ENCODE measurements at regions not wholly inside any gene's neighbourhood (a gene's known extent, or its start where the extent isn't known, plus 50 kb on each side); places are given as distances from the start of the nearest gene placed in this dataset.

- H4K5ac ChIP-seq (ENCODE audit: insufficient read length, low read depth, low read length): no peak overlapping the region
Measured at GRCh38 chr7:38330039-38330438, 56.6 kb upstream of the TARP start.

More at GRCh38 chr7:38330039-38330438, 56.6 kb upstream of the TARP start:
- Histone ChIP-seq H3K27ac (ENCODE audit: low read depth, low read length) (no peak overlapping the region), H4K20me1 (replicated peaks in 1 of 2; ENCODE audit: control insufficient read depth in 1 of 2, insufficient read depth in 2 of 2, low read length in 2 of 2) (no peaks in the 10 kb centered on the region), H3K4me3 (ENCODE audit: extremely low read depth in 1 of 4, insufficient read depth in 2 of 4, low read depth in 3 of 4, low read length in 4 of 4) (no peak overlapping the region), H2BK15ac (ENCODE audit: low read length) (no peak overlapping the region), H3K9me3 (ENCODE audit: insufficient read depth in 2 of 2, low read depth in 1 of 2, low read length in 1 of 2) (no peaks in the 10 kb centered on the region), H2BK5ac (ENCODE audit: low read depth, low read length) (no peak overlapping the region), H4K8ac (ENCODE audit: extremely low read depth, insufficient read depth, low read length) (no peak overlapping the region), H2AK5ac (ENCODE audit: low read depth, low read length) (no peak overlapping the region), H2BK12ac (ENCODE audit: low read depth, low read length) (no peak overlapping the region), H3K14ac (ENCODE audit: insufficient read length) (no peak overlapping the region), H4K91ac (replicated peaks; ENCODE audit: insufficient read length, low read length) (no peak overlapping the region), H3K79me1 (ENCODE audit: low read depth, low read length) (no peaks in the 10 kb centered on the region), H2BK20ac (ENCODE audit: low read length) (no peak overlapping the region), H3K18ac (ENCODE audit: extremely low read depth, low read length) (no peak overlapping the region), H3K4ac (replicated peaks; ENCODE audit: insufficient read length, low read depth, low read length) (no peak overlapping the region), H3K4me2 (ENCODE audit: insufficient read depth in 1 of 2, low read depth in 2 of 2, low read length in 2 of 2) (no peak overlapping the region), H3K36me3 (ENCODE audit: control insufficient read depth in 2 of 4, insufficient read depth in 4 of 4, low read length in 3 of 4) (no peaks in the 10 kb centered on the region), H2AFZ (ENCODE audit: low read length) (no peak overlapping the region), H3K9ac (replicated peaks in 1 of 4; ENCODE audit: extremely low read depth in 1 of 4, low read depth in 3 of 4, low read length in 3 of 4) (no peak overlapping the region), H3K23ac (ENCODE audit: insufficient read length) (no peak overlapping the region), H2BK120ac (replicated peaks; ENCODE audit: low read depth, low read length) (no peak overlapping the region), H3K23me2 (ENCODE audit: low read depth, low read length) (no peaks in the 10 kb centered on the region), H3K56ac (replicated peaks; ENCODE audit: insufficient read length, low read depth, low read length) (no peak overlapping the region), H3K27me3 (replicated peaks in 1 of 4; ENCODE audit: control insufficient read depth in 3 of 4, extremely low read depth in 1 of 4, insufficient read depth in 3 of 4, low read length in 3 of 4) (no peaks in the 10 kb centered on the region), H3K4me1 (replicated peaks in 1 of 4; ENCODE audit: control insufficient read depth in 3 of 4, insufficient read depth in 4 of 4, low read length in 3 of 4) (peaks cover 0 to 15% (median 7%) of the 10 kb centered on the region in 4 experiments; a peak in 4 of 7 replicates), H3K79me2 (ENCODE audit: control insufficient read depth in 1 of 2, insufficient read depth in 2 of 2, low read length in 2 of 2) (no peaks in the 10 kb centered on the region)
- 89% methylated on average over 2 of the region's 2 CpGs; no CpG with 5 or more reads in 1 of the 2 experiments for WGBS, 2 experiments (ENCODE audit: extremely low coverage in 1 of 2, insufficient coverage in 1 of 2, insufficient read length in 1 of 2, insufficient replicate concordance in 2 of 2, low coverage in 1 of 2, low lambda C conversion rate in 2 of 2, missing lambda C conversion rate in 1 of 2)
- ChIA-PET POLR2A (ENCODE audit: partially characterized antibody) (no interaction called here), CTCF (ENCODE audit: partially characterized antibody) (interaction anchor here (0.8 to 5.4 kb wide), 15 partner anchors 8 to 427 kb away, joined by 3 to 64 read pairs (median 7); no protein-coding TSS in a partner anchor)
- FAIRE-seq: no peak
- no peak for TF ChIP-seq CHD2 (IDR thresholded peaks at IDR 0.05; ENCODE audit: low read length)
- TF ChIP-seq, protein P1, sequence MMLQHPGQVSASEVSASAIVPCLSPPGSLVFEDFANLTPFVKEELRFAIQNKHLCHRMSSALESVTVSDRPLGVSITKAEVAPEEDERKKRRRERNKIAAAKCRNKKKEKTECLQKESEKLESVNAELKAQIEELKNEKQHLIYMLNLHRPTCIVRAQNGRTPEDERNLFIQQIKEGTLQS (IDR thresholded peaks at IDR 0.05; ENCODE audit: insufficient read depth, low read depth, low read length): no peak
- TF ChIP-seq CBX8 (IDR thresholded peaks at IDR 0.05; ENCODE audit: borderline replicate concordance, low read depth, low read length): no peak
- TF ChIP-seq TBP (IDR thresholded peaks at IDR 0.05; ENCODE audit: low read depth, low read length): no peak
- TF ChIP-seq, protein P2, sequence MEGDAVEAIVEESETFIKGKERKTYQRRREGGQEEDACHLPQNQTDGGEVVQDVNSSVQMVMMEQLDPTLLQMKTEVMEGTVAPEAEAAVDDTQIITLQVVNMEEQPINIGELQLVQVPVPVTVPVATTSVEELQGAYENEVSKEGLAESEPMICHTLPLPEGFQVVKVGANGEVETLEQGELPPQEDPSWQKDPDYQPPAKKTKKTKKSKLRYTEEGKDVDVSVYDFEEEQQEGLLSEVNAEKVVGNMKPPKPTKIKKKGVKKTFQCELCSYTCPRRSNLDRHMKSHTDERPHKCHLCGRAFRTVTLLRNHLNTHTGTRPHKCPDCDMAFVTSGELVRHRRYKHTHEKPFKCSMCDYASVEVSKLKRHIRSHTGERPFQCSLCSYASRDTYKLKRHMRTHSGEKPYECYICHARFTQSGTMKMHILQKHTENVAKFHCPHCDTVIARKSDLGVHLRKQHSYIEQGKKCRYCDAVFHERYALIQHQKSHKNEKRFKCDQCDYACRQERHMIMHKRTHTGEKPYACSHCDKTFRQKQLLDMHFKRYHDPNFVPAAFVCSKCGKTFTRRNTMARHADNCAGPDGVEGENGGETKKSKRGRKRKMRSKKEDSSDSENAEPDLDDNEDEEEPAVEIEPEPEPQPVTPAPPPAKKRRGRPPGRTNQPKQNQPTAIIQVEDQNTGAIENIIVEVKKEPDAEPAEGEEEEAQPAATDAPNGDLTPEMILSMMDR (IDR thresholded peaks at IDR 0.05; ENCODE audit: control extremely low read depth in 1 of 3, insufficient read depth in 1 of 3, low read depth in 1 of 3, low read length in 3 of 3): no peak
- no peak for DNase-seq (ENCODE audit: low read depth in 1 of 2, low spot score in 2 of 2)

All from H1 (cell line).